NCI-H82 (cell line): ENCODE measurements at regions not wholly inside any gene's neighbourhood (a gene's known extent, or its start where the extent isn't known, plus 50 kb on each side); places are given as distances from the start of the nearest gene placed in this dataset.

Experiments
- DNase-seq: peaks from one replicate; lab custom pipeline; 2025; lab: John Stamatoyannopoulos, UW

- no peak for DNase-seq
Observed at GRCh38 chr1:79388694-79389361, 382.3 kb upstream of the ADGRL4 start.

- no peak for DNase-seq
Observed at GRCh38 chr1:79386730-79387129, 380.2 kb upstream of the ADGRL4 start.

GRCh38 chr1:79380078-79380477 lies 373.5 kb upstream of the ADGRL4 start:
- DNase-seq = peak; percentile 11

- no peak for DNase-seq
Observed at GRCh38 chr1:79376106-79376505, 369.6 kb upstream of the ADGRL4 start.

- DNase-seq = peak; percentile 70
Observed at GRCh38 chr1:79375352-79375751, 368.8 kb upstream of the ADGRL4 start.

GRCh38 chr1:79374397-79374796 lies 367.9 kb upstream of the ADGRL4 start:
- DNase-seq = peak; percentile 12

- DNase-seq = no peak
Observed at GRCh38 chr1:79373481-79374125, 367.1 kb upstream of the ADGRL4 start.

GRCh38 chr1:79371802-79372201 lies 365.3 kb upstream of the ADGRL4 start:
- no peak for DNase-seq

- no peak for DNase-seq
Observed at GRCh38 chr1:79369091-79369490, 362.6 kb upstream of the ADGRL4 start.

- no peak for DNase-seq
Observed at GRCh38 chr1:79364896-79365295, 358.4 kb upstream of the ADGRL4 start.

- no peak for DNase-seq
Observed at GRCh38 chr1:79363430-79363829, 356.9 kb upstream of the ADGRL4 start.

- DNase-seq = no peak
Observed at GRCh38 chr1:79362470-79362869, 355.9 kb upstream of the ADGRL4 start.

GRCh38 chr1:79355090-79355489 lies 348.6 kb upstream of the ADGRL4 start:
- no peak for DNase-seq

GRCh38 chr1:79353224-79353623 lies 346.7 kb upstream of the ADGRL4 start:
- DNase-seq = peak; percentile 70

- DNase-seq = no peak
Observed at GRCh38 chr1:79326875-79327274, 320.3 kb upstream of the ADGRL4 start.

GRCh38 chr1:79325705-79326104 lies 319.2 kb upstream of the ADGRL4 start:
- no peak for DNase-seq

GRCh38 chr1:79325126-79325525 lies 318.6 kb upstream of the ADGRL4 start:
- DNase-seq = no peak

GRCh38 chr1:79323239-79324025 lies 316.9 kb upstream of the ADGRL4 start:
- no peak for DNase-seq

GRCh38 chr1:79322511-79323027 lies 316.0 kb upstream of the ADGRL4 start:
- no peak for DNase-seq

GRCh38 chr1:79312438-79312837 lies 305.9 kb upstream of the ADGRL4 start:
- DNase-seq = no peak

- DNase-seq = no peak
Observed at GRCh38 chr1:79310609-79311008, 304.1 kb upstream of the ADGRL4 start.

GRCh38 chr1:79304131-79304530 lies 297.6 kb upstream of the ADGRL4 start:
- DNase-seq = no peak

- DNase-seq = no peak
Observed at GRCh38 chr1:79303040-79303439, 296.5 kb upstream of the ADGRL4 start.
